Stimulated activated CD4-positive, alpha-beta T cell treated with anti-CD3 and anti-CD28 coated beads, Interleukin-15, amount 100 ng/mL, for 24 hours (primary cell): ENCODE measurements at regions not wholly inside any gene's neighbourhood (a gene's known extent, or its start where the extent isn't known, plus 50 kb on each side); places are given as distances from the start of the nearest gene placed in this dataset.

Experiments used
- DNase-seq: peaks from one replicate; pipeline ENCODE4 v3.0.0-alpha.2; 2020

GRCh38 chr14:104359301-104359968 is 220.1 kb upstream of the C14orf180 start:
- DNase-seq = no peak

GRCh38 chr14:104359969-104360442 is 219.6 kb upstream of the C14orf180 start:
- no peak for DNase-seq

GRCh38 chr14:104360501-104360900 is 219.1 kb upstream of the C14orf180 start:
- DNase-seq = no peak

- no peak for DNase-seq
Observed at GRCh38 chr14:104361101-104361591, 218.4 kb upstream of the C14orf180 start.

- DNase-seq = no peak
Observed at GRCh38 chr14:104361921-104362681, 217.5 kb upstream of the C14orf180 start.

- DNase-seq = no peak
Observed at GRCh38 chr14:104362761-104363605, 216.6 kb upstream of the C14orf180 start.

- no peak for DNase-seq
Observed at GRCh38 chr14:104363891-104364760, 215.4 kb upstream of the C14orf180 start.

- no peak for DNase-seq
Observed at GRCh38 chr14:104364830-104365229, 214.7 kb upstream of the C14orf180 start.

- no peak for DNase-seq
Observed at GRCh38 chr14:104366931-104367865, 212.4 kb upstream of the C14orf180 start.

- DNase-seq = no peak
Observed at GRCh38 chr14:104367866-104368750, 211.5 kb upstream of the C14orf180 start.

- no peak for DNase-seq
Observed at GRCh38 chr14:104368751-104369100, 210.8 kb upstream of the C14orf180 start.

- DNase-seq = no peak
Observed at GRCh38 chr14:104369208-104369607, 210.4 kb upstream of the C14orf180 start.

GRCh38 chr14:104370256-104370870 is 209.2 kb upstream of the C14orf180 start:
- no peak for DNase-seq

- no peak for DNase-seq
Observed at GRCh38 chr14:104371031-104371430, 208.5 kb upstream of the C14orf180 start.

GRCh38 chr14:104371917-104372316 is 207.6 kb upstream of the C14orf180 start:
- no peak for DNase-seq

GRCh38 chr14:104372390-104373054 is 207.0 kb upstream of the C14orf180 start:
- no peak for DNase-seq

GRCh38 chr14:104373055-104373854 is 206.3 kb upstream of the C14orf180 start:
- no peak for DNase-seq
